Ishikawa (cell line): ENCODE measurements at regions not wholly inside any gene's neighbourhood (a gene's known extent, or its start where the extent isn't known, plus 50 kb on each side); places are given as distances from the start of the nearest gene placed in this dataset.

Experiments
- CEBPB ChIP-seq: IDR thresholded peaks from 2 replicates; pipeline ENCODE4 v1.6.1; 2012
- CREB1 ChIP-seq: IDR thresholded peaks from 2 replicates; pipeline ENCODE4 v1.6.1; 2012; ENCODE audit warnings: low read depth
- EGR1 ChIP-seq: IDR thresholded peaks from 2 replicates; pipeline ENCODE4 v1.6.1; 2012
- EP300 ChIP-seq: IDR thresholded peaks from 2 replicates; pipeline ENCODE4 v1.6.1; 2012; ENCODE audit warnings: borderline replicate concordance
- FOXM1 ChIP-seq: IDR thresholded peaks from 2 replicates; pipeline ENCODE4 v1.6.1; 2012; ENCODE audit warnings: low read depth, borderline replicate concordance
- MAX ChIP-seq: IDR thresholded peaks from 2 replicates; pipeline ENCODE4 v1.6.1; 2012
- NFIC ChIP-seq: IDR thresholded peaks from 2 replicates; pipeline ENCODE4 v1.6.1; 2012
- RAD21 ChIP-seq: IDR thresholded peaks from 2 replicates; pipeline ENCODE4 v1.6.1; 2012; ENCODE audit warnings: low read depth
- REST ChIP-seq: IDR thresholded peaks from 2 replicates; pipeline ENCODE4 v1.6.1; 2012; ENCODE audit warnings: low read depth, mild to moderate bottlenecking
- TAF1 ChIP-seq: IDR thresholded peaks from 2 replicates; pipeline ENCODE4 v1.6.1; 2012; ENCODE audit warnings: low read depth, mild to moderate bottlenecking
- TCF12 ChIP-seq: IDR thresholded peaks from 2 replicates; pipeline ENCODE4 v1.6.1; 2012; ENCODE audit warnings: low read depth
- TEAD4 ChIP-seq: IDR thresholded peaks from 2 replicates; pipeline ENCODE4 v1.6.1; 2012
- USF1 ChIP-seq: IDR thresholded peaks from 2 replicates; pipeline ENCODE4 v1.6.1; 2012
- YY1 ChIP-seq: IDR thresholded peaks from 2 replicates; pipeline ENCODE4 v1.6.1; 2012; ENCODE audit warnings: low read depth
- ZBTB7A ChIP-seq: IDR thresholded peaks from 2 replicates; pipeline ENCODE4 v1.6.1; 2012; ENCODE audit warnings: low read depth

- no peak for TF ChIP-seq TAF1
- TF ChIP-seq EGR1, result no peak
- no peak for TF ChIP-seq FOXM1
- no peak for TF ChIP-seq CREB1
- TF ChIP-seq TEAD4, result no peak
- no peak for TF ChIP-seq REST
- TF ChIP-seq EP300, result no peak
- TF ChIP-seq NFIC, result no peak
- no peak for TF ChIP-seq YY1
- TF ChIP-seq RAD21, result no peak
- no peak for TF ChIP-seq ZBTB7A
- TF ChIP-seq CEBPB, result no peak
- TF ChIP-seq USF1, result no peak
- no peak for TF ChIP-seq MAX
Measured at GRCh38 chr19:31114585-31114984, 234.7 kb downstream of the TSHZ3 start.

GRCh38 chr19:31113293-31113692, 235.9 kb downstream of the TSHZ3 start:
- no peak for TF ChIP-seq TEAD4
- no peak for TF ChIP-seq YY1
- no peak for TF ChIP-seq TAF1
- TF ChIP-seq RAD21, result no peak
- TF ChIP-seq USF1, result no peak
- TF ChIP-seq ZBTB7A, result no peak
- TF ChIP-seq TCF12, result no peak
- TF ChIP-seq MAX, result no peak
- no peak for TF ChIP-seq REST
- TF ChIP-seq NFIC, result no peak
- TF ChIP-seq EGR1, result no peak
- no peak for TF ChIP-seq CEBPB
- no peak for TF ChIP-seq CREB1
- no peak for TF ChIP-seq FOXM1
- no peak for TF ChIP-seq EP300

GRCh38 chr19:31112158-31112557, 237.1 kb downstream of the TSHZ3 start:
- TF ChIP-seq EP300 (no peak), ZBTB7A (no peak), TAF1 (no peak), CREB1 (no peak), REST (no peak), FOXM1 (no peak), TEAD4 (no peak), NFIC (no peak), RAD21 (no peak), EGR1 (no peak), USF1 (no peak), MAX (no peak)

- TF ChIP-seq ZBTB7A (no peak), REST (no peak), EGR1 (no peak), RAD21 (no peak), FOXM1 (no peak), TAF1 (no peak), TEAD4 (no peak), YY1 (no peak), TCF12 (no peak), NFIC (no peak), MAX (no peak), EP300 (no peak), CEBPB (no peak), USF1 (no peak), CREB1 (no peak)
Measured at GRCh38 chr19:31111741-31112140, 237.5 kb downstream of the TSHZ3 start.
